Activated naive CD4-positive, alpha-beta T cell treated with Interleukin-2 at 50 U/mL for 16 hours (primary cell): ENCODE measurements at regions not wholly inside any gene's neighbourhood (a gene's known extent, or its start where the extent isn't known, plus 50 kb on each side); places are given as distances from the start of the nearest gene placed in this dataset.

Experiments used
- DNase-seq: peaks from one replicate; pipeline ENCODE4 v3.0.0-alpha.2; 2020

GRCh38 chr6:170025935-170026750, 264.7 kb downstream of the DLL1 start:
- no peak for DNase-seq

- DNase-seq = no peak
Measured at GRCh38 chr6:170025341-170025911, 265.5 kb downstream of the DLL1 start.

- no peak for DNase-seq
Measured at GRCh38 chr6:170024940-170025339, 265.9 kb downstream of the DLL1 start.

- DNase-seq = no peak
Measured at GRCh38 chr6:170023620-170024521, 267.0 kb downstream of the DLL1 start.

DNA sequence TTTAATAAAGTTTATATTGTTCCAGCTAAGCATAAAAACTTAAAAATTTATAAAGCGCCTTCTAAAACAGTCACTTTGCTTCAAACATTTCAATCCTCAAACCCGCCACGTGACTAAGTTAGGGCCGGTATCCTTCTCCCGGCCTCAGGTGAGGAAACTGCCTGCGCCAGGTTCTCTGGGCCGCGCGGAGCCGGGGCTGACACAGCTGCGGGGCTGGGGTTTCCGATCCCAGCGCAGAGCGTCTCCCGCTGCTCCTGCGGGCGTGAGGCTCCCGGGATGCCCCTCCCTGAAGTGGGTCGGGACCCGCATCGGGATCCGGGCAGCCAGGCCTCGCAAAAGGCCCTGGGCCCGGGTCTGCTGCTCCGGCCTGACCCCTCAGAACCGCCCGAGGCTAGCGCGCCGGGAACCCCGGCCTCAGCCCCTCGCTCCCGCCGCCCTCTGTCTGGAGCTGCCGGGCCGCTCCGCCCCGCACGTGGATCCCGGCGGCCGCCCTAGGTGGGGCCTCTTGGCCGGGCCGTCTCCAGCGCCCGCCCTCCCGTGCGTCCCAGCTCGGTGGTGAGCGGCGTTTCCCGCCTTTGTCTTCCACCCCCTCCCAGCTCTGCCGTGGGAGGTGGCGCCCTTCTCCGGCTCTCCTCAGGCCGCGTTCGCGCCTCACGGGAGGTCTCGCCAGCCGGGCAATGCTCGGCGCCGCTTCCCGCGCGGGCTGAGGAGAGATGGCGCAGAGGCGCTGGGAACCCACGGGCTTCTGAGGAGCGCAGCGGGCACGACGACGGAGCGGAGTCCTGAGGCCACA, 267.9 kb downstream of the DLL1 start:
- DNase-seq = no peak

DNA sequence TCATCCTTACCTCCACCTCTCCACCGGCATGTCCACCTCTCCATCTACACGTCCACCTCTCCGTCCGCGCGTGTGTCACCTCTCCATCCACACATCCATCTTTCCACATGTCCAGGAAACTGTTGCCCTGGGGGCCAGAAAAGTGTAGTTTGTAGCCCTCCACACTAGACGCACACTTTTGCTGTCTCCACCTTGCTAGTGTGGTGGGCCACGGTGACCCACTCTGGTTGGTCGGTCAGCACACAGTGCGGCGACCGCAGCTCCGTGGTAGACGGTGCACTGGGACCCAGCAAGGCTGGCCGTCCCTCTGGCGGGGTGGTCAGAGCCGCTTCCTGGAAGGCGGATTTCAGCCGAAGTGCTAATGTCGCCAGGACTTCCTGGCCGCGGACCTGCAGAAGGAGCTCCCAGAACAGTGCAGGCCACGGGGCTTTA, 268.6 kb downstream of the DLL1 start:
- no peak for DNase-seq

DNA sequence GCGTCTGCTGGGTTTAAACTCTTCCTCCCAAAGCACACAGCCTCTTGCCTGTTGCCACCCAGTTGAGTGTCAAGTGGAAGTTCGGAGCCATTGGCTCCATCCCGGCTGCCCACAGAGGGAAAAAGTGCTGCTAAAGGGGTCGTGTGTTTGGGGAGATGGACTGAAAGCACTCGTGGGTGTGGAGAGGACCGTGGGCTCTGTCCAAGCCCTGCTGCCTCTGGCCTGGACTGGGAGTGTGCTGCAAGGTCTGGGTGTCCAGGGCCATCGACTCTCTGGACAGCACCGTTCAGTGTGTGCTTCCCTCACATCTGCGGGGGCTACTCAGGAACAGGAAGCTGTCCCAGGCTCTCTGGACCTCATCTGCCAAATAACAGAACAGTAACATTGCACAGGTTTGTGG, 269.3 kb downstream of the DLL1 start:
- DNase-seq = no peak

DNA sequence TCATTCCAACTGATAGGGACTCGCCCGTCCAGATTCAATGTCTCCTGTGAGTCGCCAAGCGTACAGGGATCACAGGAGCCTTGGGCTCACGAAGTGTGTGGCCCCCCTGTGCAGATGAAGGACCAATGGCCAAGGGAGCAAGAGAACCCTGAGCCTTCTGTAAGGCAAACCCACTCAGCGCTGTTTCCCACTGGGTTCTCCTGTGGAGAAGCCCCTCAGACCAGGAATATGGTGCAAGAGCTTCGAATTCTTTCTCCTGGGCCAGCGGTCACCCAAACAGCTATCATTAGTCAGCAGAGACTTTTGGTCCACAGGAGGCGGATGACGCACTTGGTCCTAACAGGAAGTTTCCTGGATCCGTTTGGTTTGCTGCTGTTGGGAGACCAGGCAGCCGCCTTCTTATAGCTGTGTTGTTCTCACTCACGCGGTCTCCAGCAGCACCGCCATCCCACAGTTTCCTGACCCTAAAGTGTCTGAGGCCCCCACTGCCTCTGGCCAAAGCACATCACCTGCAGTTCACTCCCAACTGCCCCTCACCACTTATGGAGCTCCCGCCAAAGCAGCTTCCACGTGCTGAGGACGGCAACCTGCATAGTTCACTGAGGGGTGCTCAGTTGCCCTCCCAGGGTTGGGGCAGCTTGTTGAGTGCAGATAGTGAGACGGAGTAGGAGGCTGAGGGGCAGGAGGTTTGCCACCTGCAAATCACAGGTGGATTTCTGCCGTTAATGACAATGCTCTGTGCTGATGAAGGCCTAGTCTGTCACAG, 268.6 kb downstream of the ERMARD start:
- DNase-seq = no peak

GRCh38 chr6:170018936-170019817, 267.8 kb downstream of the ERMARD start:
- no peak for DNase-seq

GRCh38 chr6:170018422-170018935, 267.1 kb downstream of the ERMARD start:
- DNase-seq = no peak

GRCh38 chr6:170017603-170018320, 266.3 kb downstream of the ERMARD start:
- no peak for DNase-seq

GRCh38 chr6:170013815-170014214, 262.4 kb downstream of the ERMARD start:
- DNase-seq = no peak

GRCh38 chr6:170012037-170012330, 260.6 kb downstream of the ERMARD start:
- no peak for DNase-seq

DNA sequence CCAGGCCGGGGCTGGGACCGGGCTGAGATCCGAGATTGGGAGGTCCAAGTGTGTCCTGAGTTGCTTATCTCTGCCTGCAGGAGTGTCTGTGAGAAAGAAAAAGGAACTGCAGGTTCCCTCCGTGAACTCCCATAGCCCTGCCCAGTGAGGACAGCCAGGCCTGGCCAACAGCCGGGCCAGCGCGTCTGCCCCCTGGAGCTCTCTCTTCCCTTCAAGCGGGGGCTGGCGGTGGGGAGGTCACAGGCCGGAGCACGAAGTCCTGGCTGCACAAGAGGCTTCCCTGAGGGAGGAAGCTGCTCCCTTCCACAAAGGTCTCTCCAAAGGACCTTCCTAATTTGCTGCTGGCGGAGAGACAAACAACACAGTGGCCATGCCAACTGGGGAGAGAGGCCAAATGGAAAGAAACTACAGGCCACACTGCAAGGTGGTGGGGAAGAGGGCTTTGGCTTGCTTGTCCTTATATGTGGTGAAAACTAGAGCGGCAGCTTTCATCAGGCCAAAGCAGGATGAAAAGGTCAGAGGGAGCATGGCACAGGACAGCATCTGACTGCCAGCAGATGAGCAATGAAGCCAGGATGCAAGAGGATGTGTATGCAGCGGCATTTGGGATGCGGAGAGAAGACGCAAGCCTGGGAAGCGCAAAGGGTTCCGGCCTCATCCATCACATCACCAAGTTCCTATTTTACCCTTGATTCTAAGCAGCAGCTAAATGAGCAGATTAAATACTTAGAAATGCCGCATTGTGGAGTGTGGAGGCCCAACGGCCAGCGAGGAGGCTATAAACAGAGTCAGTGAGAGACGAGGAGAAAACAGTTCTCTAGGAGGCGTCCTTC, 260.0 kb downstream of the ERMARD start:
- DNase-seq = no peak

DNA sequence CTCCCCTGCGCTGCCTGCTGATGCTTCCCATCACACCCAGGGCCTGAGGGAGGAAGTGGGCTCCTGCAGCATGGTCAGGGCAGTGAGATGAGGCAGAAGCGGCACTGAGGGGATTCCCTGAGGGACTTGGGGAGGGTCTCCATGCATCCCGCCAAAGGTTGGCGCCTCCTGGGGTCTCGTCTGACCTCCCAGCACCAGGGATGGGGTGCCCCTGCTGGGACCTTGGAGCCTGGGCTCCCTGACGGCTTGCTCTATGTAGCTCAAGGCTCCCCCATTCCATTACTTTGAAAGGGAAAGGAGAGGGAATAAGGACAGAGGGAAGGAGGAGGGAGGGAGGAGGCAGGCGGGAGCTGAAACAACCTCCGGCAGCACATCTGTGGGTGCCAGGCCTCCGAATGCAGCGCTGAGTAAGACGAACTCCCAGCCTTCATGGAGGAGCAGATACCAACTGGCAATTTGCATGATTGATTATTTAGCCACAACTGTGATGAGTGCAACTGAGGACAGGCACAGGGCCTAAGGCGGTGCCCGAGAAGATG, 259.3 kb downstream of the ERMARD start:
- no peak for DNase-seq

DNA sequence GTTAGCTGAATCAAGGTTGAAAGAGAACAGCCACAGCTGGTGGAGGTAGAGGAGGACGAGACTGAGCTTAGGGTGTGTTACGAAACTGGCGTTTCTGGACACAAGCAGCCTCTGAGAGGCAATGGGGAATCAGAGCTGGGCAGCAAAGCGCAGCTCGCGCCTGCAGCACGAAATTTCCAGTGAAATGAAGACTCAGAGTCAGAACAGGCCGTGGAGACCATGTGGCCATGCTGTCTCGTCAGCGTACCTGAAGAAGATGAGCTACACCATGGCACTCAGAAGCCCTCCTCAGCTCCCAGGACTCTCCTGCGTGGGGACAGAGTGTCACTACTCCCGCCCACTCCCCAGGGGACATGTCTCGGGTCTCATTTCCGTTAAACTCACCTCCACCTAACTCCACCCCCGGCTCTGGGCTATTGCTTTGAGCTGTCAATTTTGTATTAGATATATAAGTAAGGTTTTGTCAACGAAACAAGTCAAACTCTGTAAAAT, 256.9 kb downstream of the ERMARD start:
- DNase-seq = no peak

DNA sequence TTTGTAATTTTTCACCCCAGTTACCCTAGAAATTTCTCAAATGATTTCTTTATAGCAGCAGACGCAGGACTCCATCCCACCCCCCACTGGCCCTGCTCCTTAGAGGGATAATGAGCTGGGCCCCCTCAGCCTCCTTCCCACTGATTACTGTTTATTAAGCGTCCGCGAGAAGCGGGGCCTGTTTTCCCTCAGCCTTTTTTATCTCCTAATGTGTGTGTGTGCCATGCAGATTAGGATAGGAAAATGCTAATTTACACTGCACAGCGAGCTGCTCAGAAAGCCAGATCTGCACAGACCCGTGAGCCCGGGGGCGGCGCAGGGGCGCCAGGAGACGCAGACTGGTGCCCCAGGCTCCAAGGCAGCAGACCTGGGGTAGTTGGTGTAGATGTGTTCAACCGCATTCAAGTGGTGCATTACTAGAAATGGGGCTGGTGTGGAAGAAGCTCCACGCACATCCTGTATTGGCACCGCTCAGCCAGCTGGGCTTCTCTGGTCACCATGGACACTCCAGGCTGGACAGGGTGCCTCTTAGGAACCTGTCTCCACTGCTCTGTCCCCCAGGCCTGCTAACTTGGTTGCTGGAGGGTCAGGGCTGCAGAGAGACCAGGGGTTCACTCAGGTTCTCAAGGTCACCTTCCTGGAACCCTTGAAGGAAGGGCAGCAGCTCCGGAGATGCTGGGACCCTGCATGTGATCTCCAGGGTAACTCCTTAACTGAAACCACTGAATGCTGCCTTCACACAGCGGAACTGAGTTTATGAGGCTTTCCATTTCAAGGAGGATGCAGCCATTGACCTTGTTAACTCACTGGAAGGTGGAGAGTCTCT, 256.3 kb downstream of the ERMARD start:
- no peak for DNase-seq
